Stimulated activated CD8-positive, alpha-beta memory T cell treated with anti-CD3 and anti-CD28 coated beads, Interleukin-15, amount 100 ng/mL, for 4 hours (primary cell): ENCODE measurements at regions not wholly inside any gene's neighbourhood (a gene's known extent, or its start where the extent isn't known, plus 50 kb on each side); places are given as distances from the start of the nearest gene placed in this dataset.

Experiments used
- DNase-seq, 2 donors: peaks; one replicate each; pipeline ENCODE4 v3.0.0-alpha.2; 2020; ENCODE audit warnings: low read depth in 2 of 2

- DNase-seq, result no peak
These were observed 584.6 kb upstream of the MKI67 start for GRCh38 chr10:128710798-128711183.

- DNase-seq, result no peak
These were observed 585.6 kb upstream of the MKI67 start for GRCh38 chr10:128711806-128712205.

DNA sequence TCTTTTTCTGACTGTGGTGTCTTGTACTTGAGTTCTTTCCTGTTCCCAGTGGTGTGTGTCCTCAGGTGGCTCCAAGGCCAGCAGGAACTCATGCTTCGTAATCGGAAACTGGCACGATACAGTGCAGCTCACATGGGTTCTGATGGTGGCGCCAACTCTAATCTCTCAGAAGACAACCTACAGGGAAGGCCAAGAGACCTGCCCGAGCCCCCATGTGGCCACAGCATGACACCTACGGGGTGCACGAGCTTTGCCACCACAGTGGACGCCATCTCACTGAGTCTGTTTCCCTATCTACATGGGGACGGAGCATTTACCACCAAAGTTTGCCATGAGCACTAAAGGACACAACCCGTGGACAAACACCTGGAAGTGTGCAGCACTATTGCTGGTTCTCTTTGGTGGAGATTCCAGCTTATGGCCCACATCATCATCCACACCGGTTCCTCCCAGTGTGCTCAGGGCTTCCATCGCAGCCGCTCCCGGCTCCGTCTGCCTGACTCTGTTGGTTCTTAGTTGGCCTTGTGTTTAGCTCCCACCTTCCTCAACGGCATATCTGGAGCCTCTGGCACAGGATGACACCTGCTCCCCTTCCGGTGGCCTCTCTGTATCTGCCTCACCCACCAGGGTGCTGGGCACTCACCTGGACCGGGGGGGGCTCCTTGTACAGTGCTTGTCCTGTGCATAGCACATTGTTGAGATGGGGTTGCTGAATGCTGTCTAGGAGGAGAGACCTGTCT is 586.6 kb upstream of the MKI67 start:
- no peak for DNase-seq

- no peak for DNase-seq
These were observed 587.2 kb upstream of the MKI67 start for GRCh38 chr10:128713471-128713870.

DNA sequence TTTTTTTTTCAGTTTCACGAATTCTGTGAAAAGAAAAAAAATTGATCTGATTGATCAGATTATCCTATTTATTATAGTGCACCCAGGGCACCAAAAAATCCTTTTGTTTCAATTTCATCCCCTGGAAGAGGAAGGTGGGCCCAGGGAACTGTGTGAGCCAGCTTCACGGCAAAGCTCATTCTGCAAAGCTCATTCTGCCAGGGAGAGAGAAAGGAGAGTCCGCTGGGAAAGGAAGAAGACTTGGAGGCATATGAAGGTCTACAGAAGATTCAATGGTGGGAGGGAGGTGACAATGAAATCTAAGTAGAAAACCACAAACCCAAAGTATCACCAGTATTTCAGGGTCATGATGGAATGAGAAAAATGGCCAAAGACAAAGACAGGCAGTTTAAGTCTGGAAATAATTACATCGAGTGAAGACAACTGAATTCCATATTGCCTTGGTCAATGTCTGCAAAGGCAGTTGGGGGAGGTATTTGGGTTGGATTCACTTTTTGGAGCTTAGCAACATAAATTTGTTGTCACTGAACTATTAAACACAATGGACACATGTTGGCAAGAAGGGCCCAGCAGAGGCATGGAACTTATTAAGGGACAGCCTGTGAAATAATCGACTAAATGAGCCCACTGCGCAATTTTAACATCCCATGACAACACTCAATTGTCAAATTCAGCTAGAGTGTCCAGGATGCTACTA is 587.8 kb upstream of the MKI67 start:
- DNase-seq, result no peak

- DNase-seq, result no peak
These were observed 588.6 kb upstream of the MKI67 start for GRCh38 chr10:128714644-128715415.

- DNase-seq, result no peak
These were observed 590.0 kb upstream of the MKI67 start for GRCh38 chr10:128716181-128716580.

DNA sequence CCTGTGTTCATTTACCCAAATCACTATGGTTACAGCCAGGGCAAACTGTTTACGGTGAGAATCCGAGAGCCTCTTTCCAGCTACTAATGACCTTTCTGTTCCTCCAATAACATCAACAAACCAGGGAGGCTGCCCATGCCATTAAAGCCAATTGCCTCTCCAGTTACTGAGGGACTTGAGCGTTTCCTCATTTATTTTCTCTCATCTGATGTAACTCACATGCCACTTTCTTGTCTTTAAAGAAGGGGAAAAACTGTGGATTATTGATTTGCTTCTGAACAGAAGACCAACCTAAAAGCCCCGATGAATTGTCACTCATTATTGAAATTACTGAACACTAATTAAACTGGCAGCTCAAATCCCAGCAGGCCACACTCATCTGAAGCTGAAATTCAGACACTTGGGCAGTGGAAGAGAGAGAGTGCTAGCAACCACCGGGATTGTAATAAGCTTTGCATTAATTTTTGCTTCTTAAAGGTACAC is 595.8 kb upstream of the MKI67 start:
- DNase-seq, result no peak

DNA sequence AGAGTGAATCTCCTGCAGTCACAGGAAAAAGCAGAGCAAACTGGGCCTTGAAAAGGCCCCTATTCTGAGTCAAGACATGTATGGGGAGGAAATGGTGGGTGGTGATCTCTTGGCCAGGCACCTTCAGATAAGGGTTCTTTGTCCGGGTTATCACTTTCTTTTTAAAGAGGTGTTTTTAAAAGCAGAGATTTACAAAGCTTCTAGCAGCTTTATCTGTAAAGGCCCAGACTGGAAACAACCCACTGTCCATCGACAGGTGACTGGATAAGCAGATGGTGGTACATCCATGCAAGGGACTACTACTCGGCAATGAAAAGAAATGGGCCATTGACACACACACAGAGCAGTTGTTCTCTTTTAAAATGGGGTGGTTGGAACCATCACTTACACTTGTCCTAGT is 596.7 kb upstream of the MKI67 start:
- DNase-seq, result no peak

- no peak for DNase-seq
These were observed 597.5 kb upstream of the MKI67 start for GRCh38 chr10:128723631-128724205.

DNA sequence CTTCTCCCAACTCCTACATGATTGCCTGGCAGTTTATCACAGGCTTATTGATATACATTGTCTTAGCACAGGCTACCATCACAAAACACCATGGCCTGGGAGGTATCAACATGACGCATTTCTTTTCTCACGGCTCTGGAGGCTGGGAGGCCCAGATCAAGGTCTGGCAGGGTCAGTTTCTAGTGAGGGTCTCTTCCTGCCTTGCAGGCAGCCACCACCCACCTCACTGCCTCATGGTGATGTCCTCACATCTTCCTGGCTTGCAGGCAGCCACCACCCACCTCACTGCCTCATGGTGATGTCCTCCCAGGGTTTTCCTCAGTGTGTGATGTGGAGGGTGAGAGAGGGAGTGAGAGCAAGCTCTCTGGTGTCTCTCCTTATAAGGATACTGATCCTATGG is 599.3 kb upstream of the MKI67 start:
- DNase-seq, result no peak

DNA sequence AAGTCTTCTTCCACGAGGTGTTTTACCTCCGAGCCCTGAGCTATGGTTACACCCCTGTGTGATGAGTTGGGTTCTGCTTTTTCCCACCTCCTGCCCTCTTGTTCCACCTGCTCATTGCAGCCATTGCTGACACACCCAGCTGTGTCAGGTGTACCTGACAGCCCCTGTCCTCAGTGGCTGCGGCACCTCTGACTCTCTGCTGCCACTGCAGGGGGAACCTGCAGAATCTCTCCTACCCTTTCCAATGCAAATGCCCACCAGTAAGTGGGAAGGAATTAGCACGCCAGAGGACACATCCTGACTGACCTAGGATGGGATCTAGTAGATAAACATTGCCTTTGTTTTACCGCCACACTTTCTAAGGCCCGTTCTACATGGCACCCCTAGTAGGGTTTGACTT is 600.9 kb upstream of the MKI67 start:
- DNase-seq, result no peak

GRCh38 chr10:128729910-128730420 is 603.7 kb upstream of the MKI67 start:
- DNase-seq, result no peak

DNA sequence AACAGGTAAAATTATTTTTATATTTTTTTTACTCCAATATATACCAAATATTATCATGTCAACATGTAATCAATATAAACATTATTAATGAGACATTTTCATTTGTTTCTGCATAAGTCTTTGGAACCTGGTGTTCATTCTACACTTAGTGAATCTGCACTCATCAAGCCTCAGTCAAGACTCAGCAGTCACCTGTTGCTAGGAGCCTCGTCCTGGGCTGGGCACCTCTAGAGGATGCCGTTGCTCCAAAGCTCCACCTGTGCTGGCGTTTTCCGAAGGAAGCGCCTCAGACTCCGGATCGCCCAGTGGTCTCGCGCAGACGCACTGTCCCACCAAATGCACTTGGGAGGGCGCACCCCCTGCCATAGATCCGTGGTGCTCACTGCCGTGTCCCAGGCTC is 604.7 kb upstream of the MKI67 start:
- DNase-seq, result no peak

DNA sequence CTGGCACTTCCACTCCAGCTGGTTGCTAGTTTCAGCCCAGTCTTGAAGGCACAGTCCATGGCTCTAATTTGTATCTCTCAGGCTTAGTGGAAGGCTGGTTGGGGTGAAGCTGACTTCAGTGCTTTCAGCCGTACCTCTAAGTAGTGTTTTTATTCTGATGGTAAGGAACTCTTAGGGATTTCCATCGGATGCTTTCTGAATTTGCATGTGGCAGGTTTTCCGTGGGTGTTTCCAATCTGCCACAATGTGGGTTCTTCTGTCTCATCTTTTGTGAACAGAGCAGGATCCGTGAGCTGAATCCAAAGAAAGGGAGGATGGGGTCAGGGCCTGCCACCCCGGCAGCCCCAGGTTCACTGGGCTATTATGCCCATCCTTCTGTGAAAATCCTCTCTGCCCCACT is 607.9 kb upstream of the MKI67 start:
- DNase-seq, result no peak

DNA sequence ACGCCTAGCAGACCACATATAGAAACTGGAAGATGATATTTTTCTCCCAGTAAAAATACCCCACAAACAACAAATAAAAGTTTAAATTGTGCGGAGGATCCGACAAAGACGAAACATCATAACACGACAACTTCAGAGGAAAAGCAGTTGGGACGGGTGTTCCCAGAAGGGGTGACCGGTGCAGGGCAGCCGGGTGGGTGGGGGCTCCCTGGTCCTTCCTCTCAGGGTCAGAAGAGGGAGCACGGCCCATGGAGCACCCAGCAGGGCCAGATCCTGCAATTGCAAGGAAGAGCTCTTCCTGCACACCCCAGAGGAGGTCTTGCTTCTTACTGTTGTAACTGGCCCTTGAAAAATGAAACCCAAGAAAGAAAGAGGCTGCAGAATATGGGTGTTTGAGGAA is 608.5 kb upstream of the MKI67 start:
- DNase-seq, result no peak

- no peak for DNase-seq
These were observed 609.8 kb upstream of the MKI67 start for GRCh38 chr10:128735996-128736395.

GRCh38 chr10:128738386-128738915 is 612.2 kb upstream of the MKI67 start:
- DNase-seq, result no peak

- no peak for DNase-seq
These were observed 613.7 kb upstream of the MKI67 start for GRCh38 chr10:128739930-128740329.

GRCh38 chr10:128741180-128741579 is 615.0 kb upstream of the MKI67 start:
- no peak for DNase-seq

DNA sequence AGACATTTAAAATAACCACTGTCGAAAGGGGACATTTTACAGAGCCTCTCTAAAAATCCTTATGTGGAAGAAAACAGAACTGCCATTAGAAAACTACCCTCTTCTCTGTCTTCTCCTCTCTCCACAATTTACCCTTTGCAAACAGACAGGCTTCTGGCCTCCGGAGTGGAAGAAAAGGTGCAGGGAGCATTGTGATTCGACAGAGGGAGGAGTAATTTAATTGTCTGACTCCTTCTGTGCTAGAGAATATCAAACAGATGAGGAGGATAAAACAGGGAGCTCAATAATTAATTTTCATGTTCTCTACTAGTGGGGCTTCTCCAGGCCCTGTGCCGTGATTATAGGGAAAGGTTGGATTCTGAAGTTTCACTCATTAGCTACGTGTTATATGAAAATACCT is 615.5 kb upstream of the MKI67 start:
- DNase-seq, result no peak

DNA sequence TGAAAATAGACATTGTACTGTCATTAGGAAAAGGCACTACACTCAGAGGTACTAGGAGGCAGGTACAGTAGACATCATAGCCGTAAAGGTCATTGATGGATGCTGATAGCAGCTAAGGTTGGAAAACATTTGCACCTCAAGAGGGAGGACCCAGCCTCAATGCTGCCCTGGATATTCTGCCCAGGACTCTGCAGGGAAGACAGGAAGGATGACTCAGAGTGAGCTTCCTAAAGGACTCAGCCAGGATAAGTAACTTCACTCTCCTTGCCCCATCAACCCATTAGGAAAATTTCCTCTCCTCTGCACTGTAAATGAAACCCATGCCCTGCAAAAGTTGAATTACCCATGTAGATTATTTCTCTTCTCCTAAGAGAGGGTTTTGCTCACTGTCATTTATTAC is 617.9 kb upstream of the MKI67 start:
- DNase-seq, result no peak
